HL-60 (cell line): ENCODE measurements at regions not wholly inside any gene's neighbourhood (a gene's known extent, or its start where the extent isn't known, plus 50 kb on each side); places are given as distances from the start of the nearest gene placed in this dataset.
A peak's percentile ranks its signal among the peaks of the same experiment; 100 is the strongest.

Experiments
- DNase-seq, 2 experiments: peaks; one replicate each; pipeline ENCODE4 v3.0.0-alpha.2; 2010 to 2020; ENCODE audit warnings: low read depth in 1 of 2, low spot score in 1 of 2
- H3K27ac ChIP-seq: fragments of 250-450 bp; sonication (Bioruptor Pico); replicated peaks from 2 replicates; pipeline ENCODE4 v1.5.1; 2020; ENCODE audit warnings: mild to moderate bottlenecking, moderate library complexity
- H3K27me3 ChIP-seq: fragments of 250-450 bp; sonication (Bioruptor Pico); 2 replicates; pipeline ENCODE4 v1.5.1; 2021; ENCODE audit warnings: mild to moderate bottlenecking, moderate library complexity; ENCODE audit not compliant: insufficient read depth, poor library complexity, severe bottlenecking
- H3K4me3 ChIP-seq: replicated peaks from 2 replicates; pipeline ENCODE4 v1.5.1; 2011; ENCODE audit warnings: mild to moderate bottlenecking, control low read depth, low read length; ENCODE audit not compliant: insufficient read depth
- CTCF ChIP-seq: IDR thresholded peaks from one replicate; pipeline ENCODE4 v1.5.1; 2011; ENCODE audit warnings: low read length, control low read depth, inconsistent platforms; ENCODE audit not compliant: insufficient read depth
- GABPA ChIP-seq: IDR thresholded peaks from 2 replicates; pipeline ENCODE4 v1.6.1; 2012; ENCODE audit warnings: low read depth
- POLR2AphosphoS5 ChIP-seq: IDR thresholded peaks from 2 replicates; pipeline ENCODE4 v1.6.1; 2012; ENCODE audit warnings: low read depth
- REST ChIP-seq: IDR thresholded peaks from 2 replicates; pipeline ENCODE4 v1.6.1; 2012; ENCODE audit warnings: low read depth; ENCODE audit not compliant: insufficient replicate concordance
- SPI1 ChIP-seq: IDR thresholded peaks from 2 replicates; pipeline ENCODE4 v1.6.1; 2012; ENCODE audit warnings: low read depth, mild to moderate bottlenecking, borderline replicate concordance

DNA sequence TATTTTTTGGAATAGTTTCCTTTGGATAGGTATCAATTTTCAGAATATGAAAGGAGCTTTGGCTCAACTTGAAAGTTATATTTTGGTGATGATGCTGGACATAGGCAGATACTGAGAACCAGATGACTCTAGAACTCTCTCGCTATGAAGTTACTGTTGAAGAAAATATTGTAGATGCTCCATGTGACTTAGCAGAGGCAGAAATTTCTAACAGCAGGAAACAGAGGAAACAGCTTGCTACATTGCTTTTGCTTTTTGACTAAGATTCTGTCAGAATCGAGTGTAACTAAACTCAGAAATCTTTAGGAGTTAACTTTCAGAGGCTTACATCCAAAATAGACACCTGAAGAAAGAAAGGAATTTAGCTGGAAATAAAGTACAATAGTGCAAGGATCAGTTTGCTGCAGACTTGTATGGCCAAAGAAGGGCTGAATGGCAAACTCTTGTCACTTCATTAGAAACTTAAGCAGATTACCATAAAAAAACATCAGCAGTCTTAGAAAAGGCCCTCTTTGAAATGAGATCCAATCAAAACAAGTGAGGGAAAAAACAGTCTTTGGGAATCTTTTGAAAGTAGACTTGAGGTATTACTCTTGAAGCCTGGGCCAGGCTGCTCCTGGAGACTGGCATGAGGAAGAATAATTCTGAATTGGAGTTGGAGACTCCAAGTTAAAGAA lies 911.8 kb downstream of the FSCB start:
- TF ChIP-seq CTCF: no peak
- no peak for TF ChIP-seq REST
- TF ChIP-seq GABPA: no peak
- TF ChIP-seq POLR2AphosphoS5: no peak
- no peak for TF ChIP-seq SPI1
- H3K27ac ChIP-seq: no peak overlapping the region
- H3K27me3 ChIP-seq: no peaks in the 10 kb centered on the region
- DNase-seq: no peak
- H3K4me3 ChIP-seq: no peak overlapping the region

DNA sequence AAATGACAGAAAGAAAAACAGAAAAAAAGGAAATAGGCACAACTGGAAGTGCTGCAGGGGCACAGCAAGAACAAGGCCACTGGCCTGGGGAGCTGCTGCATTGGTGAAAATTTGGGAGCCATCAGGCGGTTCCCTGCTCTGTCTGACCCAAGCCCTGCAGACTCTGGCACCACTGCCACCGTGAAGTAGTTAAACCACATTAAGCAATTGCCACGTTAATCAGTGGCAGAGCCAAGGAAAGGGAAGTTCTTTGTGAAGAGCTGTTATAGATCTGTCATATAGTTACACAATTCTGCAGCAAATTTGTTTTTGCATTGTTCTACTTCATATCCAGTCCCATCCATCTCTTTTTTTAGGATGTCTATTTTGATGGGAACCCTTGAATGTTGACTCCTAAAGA lies 915.3 kb downstream of the FSCB start:
- TF ChIP-seq SPI1 (peak; percentile 16; the same call in 1 of the 2 replicates), REST (no peak), POLR2AphosphoS5 (no peak)
- peak; percentile 18 to 53 for DNase-seq

GRCh38 chr14:43587183-43587582 lies 919.9 kb downstream of the FSCB start:
- DNase-seq: no peak
- H3K27ac ChIP-seq: no peak overlapping the region

More for the DNA sequence above, 915.3 kb downstream of the FSCB start:
- Histone ChIP-seq H3K4me3 (no peak overlapping the region), H3K27me3 (no peaks in the 10 kb centered on the region), H3K27ac (no peak overlapping the region)

More at GRCh38 chr14:43587183-43587582, 919.9 kb downstream of the FSCB start:
- Histone ChIP-seq H3K4me3 (no peak overlapping the region), H3K27me3 (no peaks in the 10 kb centered on the region)
- no peak for TF ChIP-seq CTCF
- TF ChIP-seq GABPA: no peak
- no peak for TF ChIP-seq POLR2AphosphoS5
- TF ChIP-seq REST: no peak
- TF ChIP-seq SPI1: no peak
